Left kidney (tissue), 1 donor: ENCODE measurements at regions not wholly inside any gene's neighbourhood (a gene's known extent, or its start where the extent isn't known, plus 50 kb on each side); places are given as distances from the start of the nearest gene placed in this dataset.
"Not testable (repeated sequence)": the region's sequence is repeated elsewhere in the genome, so short reads cannot be mapped to it uniquely, and the experiment has no call there.

Experiments
- DNase-seq: peaks from one replicate; pipeline ENCODE4 v3.0.0-alpha.2; 2013

GRCh38 chrX:1103360-1103759, 109.1 kb downstream of the CRLF2 start:
- DNase-seq, result no peak

GRCh38 chrX:1102786-1103185, 109.7 kb downstream of the CRLF2 start:
- DNase-seq, result no peak

- not testable (repeated sequence) for DNase-seq
Observed at GRCh38 chrX:1102221-1102620, 110.2 kb downstream of the CRLF2 start.

GRCh38 chrX:1099146-1099770, 113.2 kb downstream of the CRLF2 start:
- DNase-seq, result no peak

GRCh38 chrX:1097328-1097727, 115.1 kb downstream of the CRLF2 start:
- DNase-seq, result no peak

GRCh38 chrX:1094566-1095333, 117.7 kb downstream of the CRLF2 start:
- no peak for DNase-seq

GRCh38 chrX:1093586-1094421, 118.6 kb downstream of the CRLF2 start:
- DNase-seq, result no peak

- no peak for DNase-seq
Observed at GRCh38 chrX:1093121-1093520, 119.3 kb downstream of the CRLF2 start.

- DNase-seq, result no peak
Observed at GRCh38 chrX:1086444-1087409, 125.7 kb downstream of the CRLF2 start.

GRCh38 chrX:1085871-1086270, 126.6 kb downstream of the CRLF2 start:
- not testable (repeated sequence) for DNase-seq

GRCh38 chrX:1084689-1085088, 127.8 kb downstream of the CRLF2 start:
- DNase-seq, result no peak

GRCh38 chrX:1076871-1077651, 135.4 kb downstream of the CRLF2 start:
- DNase-seq, result no peak

GRCh38 chrX:1075741-1076140, 136.7 kb downstream of the CRLF2 start:
- DNase-seq, result no peak

- DNase-seq, result no peak
Observed at GRCh38 chrX:1075156-1075555, 137.3 kb downstream of the CRLF2 start.

GRCh38 chrX:1074755-1075154, 137.7 kb downstream of the CRLF2 start:
- DNase-seq, result no peak

GRCh38 chrX:1074172-1074571, 138.3 kb downstream of the CRLF2 start:
- no peak for DNase-seq

- DNase-seq, result no peak
Observed at GRCh38 chrX:1072637-1073377, 139.6 kb downstream of the CRLF2 start.

- no peak for DNase-seq
Observed at GRCh38 chrX:1071351-1071750, 141.1 kb downstream of the CRLF2 start.

- no peak for DNase-seq
Observed at GRCh38 chrX:1062351-1062750, 150.1 kb downstream of the CRLF2 start.

GRCh38 chrX:1060562-1060960, 151.9 kb downstream of the CRLF2 start:
- DNase-seq, result no peak
